IgD-negative memory B cell (primary cell): ENCODE measurements at regions not wholly inside any gene's neighbourhood (a gene's known extent, or its start where the extent isn't known, plus 50 kb on each side); places are given as distances from the start of the nearest gene placed in this dataset.

Experiments used
- H3K27ac Mint-ChIP-seq, 3 donors: one replicate each; pipeline ENCODE4 v1.8.0; 2020 to 2022; ENCODE audit warnings: mild to moderate bottlenecking in 3 of 3, mixed read lengths in 3 of 3, moderate library complexity in 1 of 3
- H3K27me3 Mint-ChIP-seq: one replicate; pipeline ENCODE4 v1.8.0; 2021; ENCODE audit warnings: mixed read lengths
- H3K36me3 Mint-ChIP-seq: one replicate; pipeline ENCODE4 v1.8.0; 2020; ENCODE audit warnings: mild to moderate bottlenecking, mixed read lengths
- H3K4me1 Mint-ChIP-seq, 3 donors: one replicate each; pipeline ENCODE4 v1.8.0; 2020 to 2022; ENCODE audit warnings: mixed read lengths in 3 of 3, mild to moderate bottlenecking in 1 of 3
- H3K4me3 Mint-ChIP-seq, 4 donors: one replicate each; pipeline ENCODE4 v1.8.0; 2020 to 2022; ENCODE audit warnings: mild to moderate bottlenecking in 4 of 4, mixed read lengths in 4 of 4, moderate library complexity in 3 of 4
- H3K9me3 Mint-ChIP-seq, 3 donors: one replicate each; pipeline ENCODE4 v1.8.0; 2020 to 2021; ENCODE audit warnings: mixed read lengths in 3 of 3, mild to moderate bottlenecking in 1 of 3

DNA sequence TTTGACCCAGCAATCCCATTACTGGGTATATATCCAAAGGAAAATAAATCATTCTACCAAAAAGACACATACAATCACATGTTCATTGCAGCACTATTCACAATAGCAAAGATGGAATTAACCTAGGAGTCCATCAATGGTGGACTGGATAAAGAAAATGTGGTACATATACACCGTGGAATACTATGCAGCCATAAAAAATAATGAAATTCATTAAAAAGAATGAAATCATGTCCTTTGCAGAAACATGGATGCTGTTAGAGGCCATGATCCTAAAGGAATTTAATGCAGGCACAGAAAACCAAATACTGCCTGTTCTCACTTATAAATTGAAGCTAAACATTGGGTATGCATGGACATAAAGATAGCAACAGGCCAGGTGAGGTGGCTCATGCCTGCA, 61.9 kb upstream of the BMP6 start:
- Mint-ChIP-seq H3K27me3 (peaks cover 18% of the 10 kb centered on the region), H3K4me3 (no peak overlapping the region), H3K9me3 (peaks cover 0 to 3% (median 0%) of the 10 kb centered on the region in 3 donors), H3K27ac (no peak overlapping the region), H3K36me3 (peaks cover 4% of the 10 kb centered on the region), H3K4me1 (no peaks in the 10 kb centered on the region)

DNA sequence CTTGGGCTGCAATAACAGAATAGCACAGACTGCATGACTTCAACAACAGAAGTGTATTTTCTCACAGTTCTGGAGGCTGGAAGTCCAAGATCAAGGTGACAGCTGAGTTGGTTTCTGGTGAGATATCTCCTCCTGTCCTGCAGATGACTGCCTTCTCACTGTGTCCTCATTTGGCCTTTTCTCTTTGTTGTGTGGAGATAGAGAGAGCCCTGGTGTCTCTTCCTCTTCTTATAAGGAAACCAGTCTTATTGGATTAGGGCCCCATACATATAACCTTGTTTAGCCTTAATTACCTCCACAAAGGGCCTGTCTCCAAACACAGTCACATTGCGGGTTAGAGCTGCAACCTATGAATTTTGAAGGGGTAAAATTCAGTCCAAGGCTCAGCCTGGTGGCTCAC, 57.0 kb upstream of the BMP6 start:
- Mint-ChIP-seq H3K27me3 (peaks cover 19% of the 10 kb centered on the region), H3K27ac (no peak overlapping the region), H3K9me3 (peaks cover 0 to under 1% (median 0%) of the 10 kb centered on the region in 3 donors), H3K4me1 (no peaks in the 10 kb centered on the region), H3K36me3 (peaks cover 4% of the 10 kb centered on the region), H3K4me3 (no peak overlapping the region)

DNA sequence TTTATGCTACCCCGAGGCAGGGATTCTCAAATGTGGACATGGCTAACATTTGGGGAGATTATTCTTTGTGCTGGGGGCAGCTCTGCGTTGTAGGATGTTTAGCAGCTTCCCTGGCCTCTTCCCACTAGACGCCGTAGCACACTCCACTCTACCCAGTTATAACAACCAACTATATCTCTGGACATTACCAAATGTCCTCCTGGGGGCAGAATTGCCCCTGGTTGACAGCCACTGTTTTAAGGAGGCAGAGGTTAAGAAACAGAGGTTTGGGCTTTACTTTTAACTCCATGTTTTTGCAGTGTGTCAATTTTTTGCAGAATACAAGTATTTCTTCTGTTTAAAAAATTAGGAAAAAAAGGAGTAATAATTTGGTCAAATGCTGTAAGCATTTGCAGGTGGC, 56.2 kb upstream of the BMP6 start:
- no peaks in the 10 kb centered on the region for H3K9me3 Mint-ChIP-seq
- peaks cover 3% of the 10 kb centered on the region for H3K36me3 Mint-ChIP-seq
- H3K4me3 Mint-ChIP-seq, result no peak overlapping the region
- H3K27me3 Mint-ChIP-seq, result peaks cover 18% of the 10 kb centered on the region
- no peaks in the 10 kb centered on the region for H3K4me1 Mint-ChIP-seq
- no peak overlapping the region for H3K27ac Mint-ChIP-seq

- Mint-ChIP-seq H3K4me3 (peak overlapping the region in 1 of 4 donors; percentile 3), H3K36me3 (peaks cover 3% of the 10 kb centered on the region), H3K4me1 (no peaks in the 10 kb centered on the region), H3K27ac (no peak overlapping the region), H3K9me3 (peaks cover 0 to 2% (median 0%) of the 10 kb centered on the region in 3 donors), H3K27me3 (peaks cover 28% of the 10 kb centered on the region)
Measured at GRCh38 chr6:7671076-7671475, 54.8 kb upstream of the BMP6 start.

GRCh38 chr6:7671581-7671980, 54.3 kb upstream of the BMP6 start:
- H3K36me3 Mint-ChIP-seq, result peaks cover 3% of the 10 kb centered on the region
- H3K4me1 Mint-ChIP-seq, result no peaks in the 10 kb centered on the region
- H3K9me3 Mint-ChIP-seq, result peaks cover 0 to 2% (median 0%) of the 10 kb centered on the region in 3 donors
- no peak overlapping the region for H3K4me3 Mint-ChIP-seq
- H3K27me3 Mint-ChIP-seq, result peaks cover 28% of the 10 kb centered on the region
- no peak overlapping the region for H3K27ac Mint-ChIP-seq

DNA sequence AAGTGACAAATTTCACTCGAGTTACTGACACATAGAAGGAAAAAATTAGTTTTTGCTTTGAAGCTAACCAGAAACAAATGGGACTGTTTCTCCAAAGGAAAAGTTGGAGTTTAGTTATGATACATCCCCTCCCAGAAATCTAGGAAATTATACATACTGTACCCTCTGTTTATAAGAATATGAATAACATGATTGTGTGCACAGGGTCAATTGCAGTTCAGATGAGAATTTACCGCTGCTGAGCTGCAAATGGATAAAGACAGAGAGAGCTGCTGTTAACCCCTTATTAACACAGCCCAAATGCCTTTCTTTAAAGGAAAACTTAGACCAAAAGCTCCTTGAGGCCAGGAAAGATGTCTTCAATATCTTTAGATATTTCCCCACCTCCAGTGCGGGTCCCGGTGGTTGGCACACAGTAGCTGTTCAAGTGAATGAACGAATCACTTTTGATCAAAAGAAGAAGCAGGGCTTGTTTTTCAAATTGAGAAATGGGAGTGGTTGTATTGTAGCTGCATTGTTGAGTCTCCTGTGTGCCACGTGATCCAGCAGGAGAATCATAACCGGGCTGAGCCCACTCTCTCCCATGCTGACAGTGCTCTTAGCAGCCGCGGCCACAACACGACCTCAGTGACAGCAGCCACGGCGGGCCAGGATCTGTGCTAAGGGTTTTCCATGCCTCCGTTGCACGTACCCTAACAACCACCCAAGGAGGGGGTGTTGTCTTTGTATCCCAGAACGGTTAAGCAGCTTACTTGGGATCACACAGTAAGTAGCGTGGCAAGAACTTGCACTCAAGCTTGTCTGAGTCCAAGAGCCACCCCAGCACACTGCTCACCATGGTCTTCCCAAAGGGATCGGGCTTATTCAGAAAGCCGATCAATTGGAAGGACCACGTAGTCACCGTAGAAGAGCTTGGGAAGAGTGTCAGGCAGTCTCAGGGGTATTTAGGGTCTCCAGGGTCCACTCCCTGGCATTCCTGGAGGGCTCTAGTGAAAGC, 53.5 kb upstream of the BMP6 start:
- Mint-ChIP-seq H3K4me3 (no peak overlapping the region), H3K9me3 (peaks cover 0 to 2% (median 0%) of the 10 kb centered on the region in 3 donors), H3K27me3 (peaks cover 28% of the 10 kb centered on the region), H3K27ac (no peak overlapping the region), H3K4me1 (no peaks in the 10 kb centered on the region), H3K36me3 (no peaks in the 10 kb centered on the region)

DNA sequence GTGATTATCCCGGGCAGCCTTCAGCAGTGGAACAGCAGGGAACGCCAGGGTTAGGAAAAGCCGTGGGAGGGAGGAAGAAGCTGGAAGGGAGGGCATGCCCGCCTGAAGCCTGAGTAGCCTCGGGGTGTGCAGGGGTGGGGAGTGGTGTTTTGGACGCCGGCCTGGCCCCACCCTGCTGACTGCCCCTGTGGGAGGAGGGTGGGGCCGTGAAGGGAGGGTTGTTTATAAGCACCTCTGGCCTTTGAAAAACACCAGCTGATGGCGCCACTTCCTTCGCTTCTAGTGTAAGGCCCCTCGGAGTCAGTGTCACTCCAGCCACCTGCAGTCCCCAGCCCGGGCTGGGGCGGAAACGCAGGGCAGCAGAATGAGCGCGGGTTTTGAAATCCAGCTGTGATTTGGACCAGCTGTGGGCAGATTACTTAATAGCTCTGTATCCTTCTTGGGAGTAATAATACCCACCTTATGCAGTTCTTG, 52.8 kb upstream of the BMP6 start:
- Mint-ChIP-seq H3K4me1 (no peaks in the 10 kb centered on the region), H3K27me3 (peaks cover 25% of the 10 kb centered on the region), H3K36me3 (no peaks in the 10 kb centered on the region), H3K4me3 (no peak overlapping the region), H3K9me3 (peaks cover 0 to 2% (median 0%) of the 10 kb centered on the region in 3 donors), H3K27ac (no peak overlapping the region)

DNA sequence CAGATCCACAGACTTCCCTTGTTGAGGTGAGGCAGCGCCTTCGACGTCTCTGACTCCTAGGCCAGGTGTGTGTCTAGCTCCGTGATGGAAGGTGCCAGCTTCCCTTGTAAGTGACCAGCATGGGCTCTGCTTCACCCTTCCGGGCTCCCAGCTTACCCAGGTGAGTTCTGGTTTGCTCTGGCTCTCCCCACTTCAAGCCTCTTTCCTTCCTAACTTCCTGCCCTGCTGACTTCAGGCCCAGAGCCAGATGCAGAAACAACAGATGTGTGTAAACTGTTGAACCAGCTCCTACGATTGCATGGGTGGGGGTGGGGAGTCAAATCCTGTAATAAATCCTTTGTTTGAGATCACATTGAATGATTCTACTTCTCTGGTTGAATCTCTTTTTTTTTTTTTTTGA, 51.6 kb upstream of the BMP6 start:
- H3K36me3 Mint-ChIP-seq, result no peaks in the 10 kb centered on the region
- H3K9me3 Mint-ChIP-seq, result peaks cover 0 to 2% (median 0%) of the 10 kb centered on the region in 3 donors
- H3K4me1 Mint-ChIP-seq, result no peaks in the 10 kb centered on the region
- no peak overlapping the region for H3K27ac Mint-ChIP-seq
- H3K4me3 Mint-ChIP-seq, result peak overlapping the region in 1 of 4 donors; percentile 39
- H3K27me3 Mint-ChIP-seq, result peaks cover 27% of the 10 kb centered on the region

DNA sequence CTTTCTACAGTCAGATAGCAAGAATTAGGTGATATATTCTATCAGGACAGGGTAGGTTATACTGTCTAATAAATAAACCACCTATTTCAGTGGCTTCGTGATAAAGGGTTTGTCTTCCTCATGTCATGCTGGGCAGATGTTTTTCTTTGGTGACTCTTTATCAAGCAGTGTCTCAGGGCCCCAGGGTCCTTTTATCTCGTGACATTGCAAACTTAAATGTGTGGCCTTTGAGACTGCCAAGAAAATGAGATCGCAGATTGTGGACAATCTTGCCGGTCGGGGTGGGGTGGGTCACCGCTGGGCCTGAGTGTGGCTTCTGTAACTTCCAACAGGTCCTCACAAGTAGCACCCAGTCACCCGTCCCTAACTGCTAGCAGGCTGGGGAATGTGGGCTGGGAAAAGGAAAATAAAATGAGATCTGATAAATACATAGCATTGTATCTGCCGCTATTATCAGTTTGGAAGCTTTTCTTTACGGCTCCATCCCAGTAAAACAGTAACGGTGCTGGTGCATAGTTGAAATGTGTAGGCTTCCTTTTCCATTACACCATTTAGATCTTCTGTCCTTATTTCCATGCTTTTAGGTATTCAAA, 50.5 kb upstream of the BMP6 start:
- no peak overlapping the region for H3K4me3 Mint-ChIP-seq
- no peaks in the 10 kb centered on the region for H3K4me1 Mint-ChIP-seq
- no peaks in the 10 kb centered on the region for H3K36me3 Mint-ChIP-seq
- no peak overlapping the region for H3K27ac Mint-ChIP-seq
- peaks cover 29% of the 10 kb centered on the region for H3K27me3 Mint-ChIP-seq
- peaks cover 0 to 2% (median 0%) of the 10 kb centered on the region in 3 donors for H3K9me3 Mint-ChIP-seq
